GM12878 (cell line): ENCODE measurements at regions not wholly inside any gene's neighbourhood (a gene's known extent, or its start where the extent isn't known, plus 50 kb on each side); places are given as distances from the start of the nearest gene placed in this dataset.

ENCODE experiments used
- ATAC-seq: fragments of 200-7000 bp; cut with Tn5 transposase; 3 replicates; pipeline ENCODE4 v1.9.1; 2020; ENCODE audit warnings: mild to moderate bottlenecking, moderate library complexity
- BruUV-seq: library from RNA; stranded (reverse); fragments of 400-500 nt; replicated peaks from 2 replicates; lab custom pipeline; 2021; lab: Mats Ljungman, UMichigan
- CTCF ChIA-PET: fragments of 300-600 bp; sonication (Branson Sonifier 250); formaldehyde crosslinking; extraction: SDS; loops from one replicate; lab custom pipeline; 2021; ENCODE audit warnings: inconsistent platforms; lab: Yijun Ruan, JAX
- POLR2A ChIA-PET: fragments of 350-600 bp; formaldehyde crosslinking; extraction: SDS; loops from one replicate; lab custom pipeline; 2021; ENCODE audit warnings: inconsistent platforms; lab: Charles Lee
- RAD21 ChIA-PET: fragments of 300-600 bp; sonication (Branson Sonifier 250); formaldehyde crosslinking; loops from one replicate; lab custom pipeline; 2023; ENCODE audit warnings: antibody characterized with exemption; ENCODE audit not compliant: unreplicated experiment; lab: Charles Lee
- SMC1A ChIA-PET: fragments of 300-600 bp; sonication (Branson Sonifier 250); formaldehyde crosslinking; loops from one replicate; lab custom pipeline; 2023; ENCODE audit not compliant: unreplicated experiment, uncharacterized antibody; lab: Charles Lee
- DNase-seq: peaks from one replicate; pipeline ENCODE4 v3.0.0-alpha.2; 2011; ENCODE audit warnings: low read depth, low spot score
- FAIRE-seq: peaks from 3 replicates; lab custom pipeline; 2011; peaks lifted over from hg19 to GRCh38; lab: Jason Lieb, UNC
- H2AFZ ChIP-seq: 2 replicates; pipeline ENCODE4 v1.6.0; 2011; ENCODE audit warnings: low read depth, low read length, control low read depth; ENCODE audit not compliant: control insufficient read depth
- H3K27ac ChIP-seq: 2 replicates; pipeline ENCODE4 v1.5.1; 2011; ENCODE audit warnings: control low read depth; ENCODE audit not compliant: control insufficient read depth, insufficient read depth
- H3K27me3 ChIP-seq, 2 experiments: replicated peaks in 1 of 2; 2 replicates each; pipeline versions ENCODE4 v1.6.0 to v1.6.1; 2011; ENCODE audit warnings: low read length in 1 of 2; ENCODE audit not compliant: control insufficient read depth in 2 of 2, insufficient read depth in 2 of 2
- H3K36me3 ChIP-seq, 2 experiments: 2 replicates each; pipeline ENCODE4 v1.5.1; 2011; ENCODE audit warnings: low read length in 1 of 2; ENCODE audit not compliant: control insufficient read depth in 2 of 2, insufficient read depth in 2 of 2
- H3K4me1 ChIP-seq: 2 replicates; pipeline ENCODE4 v1.6.1; 2011; ENCODE audit warnings: mild to moderate bottlenecking, low read length, moderate library complexity, mixed read lengths; ENCODE audit not compliant: control insufficient read depth, insufficient read depth
- H3K4me2 ChIP-seq: 2 replicates; pipeline ENCODE4 v1.6.0; 2011; ENCODE audit warnings: control low read depth; ENCODE audit not compliant: control insufficient read depth, insufficient read depth
- H3K4me3 ChIP-seq: fragments of 200-600 bp; sonication (generic); 2 replicates; pipeline ENCODE4 v1.5.1; 2016
- H3K79me2 ChIP-seq: 2 replicates; pipeline ENCODE4 v1.6.0; 2011; ENCODE audit warnings: low read length; ENCODE audit not compliant: control insufficient read depth, insufficient read depth
- H3K9ac ChIP-seq: 2 replicates; pipeline ENCODE4 v1.8.0; 2011; ENCODE audit warnings: low read length, control low read depth, mixed read lengths; ENCODE audit not compliant: control insufficient read depth, insufficient read depth
- H3K9me3 ChIP-seq: replicated peaks from 3 replicates; pipeline ENCODE4 v1.5.1; 2011; ENCODE audit warnings: mild to moderate bottlenecking, low read length; ENCODE audit not compliant: control insufficient read depth, insufficient read depth
- H4K20me1 ChIP-seq: 2 replicates; pipeline ENCODE4 v1.6.0; 2011; ENCODE audit not compliant: control insufficient read depth, insufficient read depth
- CBX3 ChIP-seq: fragments of 200-600 bp; sonication (generic); IDR thresholded peaks from 2 replicates; pipeline ENCODE4 v1.6.1; 2016; ENCODE audit warnings: low read depth, borderline replicate concordance
- FOS ChIP-seq: IDR thresholded peaks from 3 replicates; pipeline ENCODE4 v1.6.1; 2011; ENCODE audit warnings: borderline replicate concordance; ENCODE audit not compliant: insufficient read length; ENCODE audit errors: extremely low read depth
- IRF5 ChIP-seq: fragments of 450-650 bp; IDR thresholded peaks from 2 replicates; pipeline ENCODE4 v1.6.1; 2017; ENCODE audit warnings: borderline replicate concordance
- MAX ChIP-seq: IDR thresholded peaks from 2 replicates; pipeline ENCODE4 v1.6.1; 2012; ENCODE audit warnings: low read depth, low read length, improper control_type of control experiment
- NBN ChIP-seq: fragments of 450-650 bp; IDR thresholded peaks from 2 replicates; pipeline ENCODE4 v1.6.1; 2016
- NR2F1 ChIP-seq: fragments of 450-650 bp; conservative IDR thresholded peaks from 2 replicates; pipeline ENCODE4 v1.6.1; 2017; ENCODE audit warnings: mild to moderate bottlenecking
- SMAD5 ChIP-seq: IDR thresholded peaks from 2 replicates; pipeline ENCODE4 v1.6.1; 2016; ENCODE audit warnings: antibody characterized with exemption, low read depth
- STAT1 ChIP-seq: fragments of 450-650 bp; conservative IDR thresholded peaks from 2 replicates; pipeline ENCODE4 v1.6.1; 2014; ENCODE audit warnings: antibody characterized with exemption, mild to moderate bottlenecking
- TARDBP ChIP-seq: IDR thresholded peaks from 2 replicates; pipeline ENCODE4 v1.6.1; 2016; ENCODE audit warnings: borderline replicate concordance
- TCF7 ChIP-seq: IDR thresholded peaks from 2 replicates; pipeline ENCODE4 v1.6.1; 2014; ENCODE audit warnings: antibody characterized with exemption, borderline replicate concordance
- ZBED1 ChIP-seq: IDR thresholded peaks from 2 replicates; pipeline ENCODE4 v1.6.1; 2016; ENCODE audit warnings: borderline replicate concordance
- WGBS: methylation state at CpG from one replicate; pipeline ENCODE4 v1.1.6; 2016; ENCODE audit warnings: low lambda C conversion rate; ENCODE audit not compliant: insufficient replicate concordance, insufficient coverage; ENCODE audit errors: missing lambda C conversion rate; 5-methylcytosine and 5-hydroxymethylcytosine counted together
- in situ Hi-C: fragments of 300-500 bp; cut with MboI; formaldehyde crosslinking; loops from 9 replicates; pipeline ENCODE4 v1.14.3; 2018; ENCODE audit warnings: mixed read lengths
- intact Hi-C: fragments of 100-400 bp; cut with micrococcal nuclease; formaldehyde crosslinking; loops from one replicate; pipeline ENCODE4 v1.14.2; 2022; ENCODE audit not compliant: unreplicated experiment
- TF ChIP-seq, protein P1 (sequence below): IDR thresholded peaks from 2 replicates; pipeline ENCODE4 v1.6.1; 2011; ENCODE audit warnings: mild to moderate bottlenecking, low read depth, low read length, moderate library complexity; ENCODE audit not compliant: insufficient replicate concordance
- TF ChIP-seq, protein P2 (sequence below): fragments of 150-350 bp; IDR thresholded peaks from 2 replicates; pipeline ENCODE4 v1.6.1; 2016; ENCODE audit warnings: low read depth, low read length

DNA sequence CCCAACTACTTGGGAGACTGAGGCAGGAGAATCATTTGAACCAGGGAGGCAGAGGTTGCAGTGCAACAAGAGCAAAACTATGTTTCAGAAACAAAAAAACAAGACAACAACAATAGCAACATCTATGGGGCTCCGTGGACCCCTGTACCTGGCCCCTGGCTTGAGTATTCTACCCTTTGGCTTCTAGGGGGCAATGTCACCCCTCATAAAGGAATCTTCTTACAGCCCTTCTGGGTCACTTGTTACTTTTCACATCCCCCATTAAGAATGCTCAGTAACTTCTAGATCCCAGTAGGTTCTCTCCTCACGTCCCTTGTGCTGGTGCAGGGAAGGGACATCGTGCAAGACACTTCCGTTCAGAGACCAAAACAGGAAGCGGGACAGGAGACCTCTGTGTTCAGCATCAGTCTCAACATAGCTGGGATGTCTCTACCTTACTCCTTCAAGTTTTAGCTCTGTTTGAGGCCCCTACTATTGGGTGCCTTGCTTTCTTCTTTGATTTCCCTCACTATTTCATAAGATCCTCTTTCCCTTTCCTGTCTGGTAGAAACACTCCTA, 218.1 kb upstream of the ARGLU1 start:
- no peaks in the 10 kb centered on the region for H3K79me2 ChIP-seq
- DNase-seq: no peak
- ChIA-PET RAD21 (no interaction called here), POLR2A (no interaction called here), CTCF (no interaction called here), SMC1A (no interaction called here)
- no peak for ATAC-seq
- H3K4me1 ChIP-seq: no peaks in the 10 kb centered on the region
- H3K9ac ChIP-seq: no peak overlapping the region
- H3K36me3 ChIP-seq: no peaks in the 10 kb centered on the region
- no peak overlapping the region for H3K4me2 ChIP-seq
- no peak overlapping the region for H3K27ac ChIP-seq
- intact Hi-C loops: no loop called here
- H2AFZ ChIP-seq: no peak overlapping the region
- no peak for FAIRE-seq
- H3K27me3 ChIP-seq: no peaks in the 10 kb centered on the region
- H4K20me1 ChIP-seq: no peaks in the 10 kb centered on the region
- H3K9me3 ChIP-seq: no peaks in the 10 kb centered on the region
- H3K4me3 ChIP-seq: no peak overlapping the region
- 0% methylated on average over 5 of the region's 5 CpGs for WGBS
- no TSS peak for BruUV-seq
- in situ Hi-C loops: no loop called here
- TF ChIP-seq SMAD5 (no peak), NR2F1 (no peak), CBX3 (no peak), IRF5 (no peak), STAT1 (no peak), TARDBP (no peak), TCF7 (no peak)

DNA sequence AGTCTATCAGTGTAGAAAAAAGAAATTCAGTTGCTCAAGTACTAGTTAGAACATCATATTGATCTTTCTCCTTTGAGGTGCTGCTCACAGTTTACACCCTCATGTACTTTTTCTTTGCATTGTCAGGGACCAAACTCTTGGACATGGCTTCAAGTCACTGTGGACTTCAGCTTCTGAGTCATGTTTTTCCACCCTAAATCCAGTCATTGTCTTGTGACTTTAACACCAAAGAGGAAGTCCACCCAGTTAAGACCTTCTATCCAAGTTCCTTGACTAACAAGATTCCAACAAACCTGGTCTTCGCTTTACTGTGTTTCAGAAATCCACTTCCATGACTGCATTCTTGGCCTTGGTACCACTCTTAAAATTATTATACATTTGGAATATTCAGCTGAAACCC, 206.7 kb upstream of the ARGLU1 start:
- DNase-seq (no peak), ATAC-seq (no peak), FAIRE-seq (no peak)
- in situ Hi-C loops (no loop called here), intact Hi-C loops (no loop called here)
- ChIA-PET CTCF (no interaction called here), POLR2A (no interaction called here), RAD21 (no interaction called here), SMC1A (no interaction called here)
- Histone ChIP-seq H3K9ac (no peak overlapping the region), H3K79me2 (no peaks in the 10 kb centered on the region), H3K4me3 (no peak overlapping the region), H3K9me3 (no peaks in the 10 kb centered on the region), H3K27me3 (no peaks in the 10 kb centered on the region), H3K4me2 (no peak overlapping the region), H4K20me1 (no peaks in the 10 kb centered on the region), H3K36me3 (no peaks in the 10 kb centered on the region), H2AFZ (no peak overlapping the region), H3K27ac (no peak overlapping the region), H3K4me1 (no peaks in the 10 kb centered on the region)
- 79% methylated on average over 1 of the region's 1 CpG for WGBS
- no TSS peak for BruUV-seq
- TF ChIP-seq FOS (no peak), ZBED1 (no peak), NBN (no peak), MAX (no peak)
- TF ChIP-seq, protein P1, sequence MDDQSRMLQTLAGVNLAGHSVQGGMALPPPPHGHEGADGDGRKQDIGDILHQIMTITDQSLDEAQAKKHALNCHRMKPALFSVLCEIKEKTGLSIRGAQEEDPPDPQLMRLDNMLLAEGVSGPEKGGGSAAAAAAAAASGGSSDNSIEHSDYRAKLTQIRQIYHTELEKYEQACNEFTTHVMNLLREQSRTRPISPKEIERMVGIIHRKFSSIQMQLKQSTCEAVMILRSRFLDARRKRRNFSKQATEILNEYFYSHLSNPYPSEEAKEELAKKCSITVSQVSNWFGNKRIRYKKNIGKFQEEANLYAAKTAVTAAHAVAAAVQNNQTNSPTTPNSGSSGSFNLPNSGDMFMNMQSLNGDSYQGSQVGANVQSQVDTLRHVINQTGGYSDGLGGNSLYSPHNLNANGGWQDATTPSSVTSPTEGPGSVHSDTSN: no peak
- TF ChIP-seq, protein P2, sequence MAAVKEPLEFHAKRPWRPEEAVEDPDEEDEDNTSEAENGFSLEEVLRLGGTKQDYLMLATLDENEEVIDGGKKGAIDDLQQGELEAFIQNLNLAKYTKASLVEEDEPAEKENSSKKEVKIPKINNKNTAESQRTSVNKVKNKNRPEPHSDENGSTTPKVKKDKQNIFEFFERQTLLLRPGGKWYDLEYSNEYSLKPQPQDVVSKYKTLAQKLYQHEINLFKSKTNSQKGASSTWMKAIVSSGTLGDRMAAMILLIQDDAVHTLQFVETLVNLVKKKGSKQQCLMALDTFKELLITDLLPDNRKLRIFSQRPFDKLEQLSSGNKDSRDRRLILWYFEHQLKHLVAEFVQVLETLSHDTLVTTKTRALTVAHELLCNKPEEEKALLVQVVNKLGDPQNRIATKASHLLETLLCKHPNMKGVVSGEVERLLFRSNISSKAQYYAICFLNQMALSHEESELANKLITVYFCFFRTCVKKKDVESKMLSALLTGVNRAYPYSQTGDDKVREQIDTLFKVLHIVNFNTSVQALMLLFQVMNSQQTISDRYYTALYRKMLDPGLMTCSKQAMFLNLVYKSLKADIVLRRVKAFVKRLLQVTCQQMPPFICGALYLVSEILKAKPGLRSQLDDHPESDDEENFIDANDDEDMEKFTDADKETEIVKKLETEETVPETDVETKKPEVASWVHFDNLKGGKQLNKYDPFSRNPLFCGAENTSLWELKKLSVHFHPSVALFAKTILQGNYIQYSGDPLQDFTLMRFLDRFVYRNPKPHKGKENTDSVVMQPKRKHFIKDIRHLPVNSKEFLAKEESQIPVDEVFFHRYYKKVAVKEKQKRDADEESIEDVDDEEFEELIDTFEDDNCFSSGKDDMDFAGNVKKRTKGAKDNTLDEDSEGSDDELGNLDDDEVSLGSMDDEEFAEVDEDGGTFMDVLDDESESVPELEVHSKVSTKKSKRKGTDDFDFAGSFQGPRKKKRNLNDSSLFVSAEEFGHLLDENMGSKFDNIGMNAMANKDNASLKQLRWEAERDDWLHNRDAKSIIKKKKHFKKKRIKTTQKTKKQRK: no peak
